Brain microvascular endothelial cell (primary cell): ENCODE measurements at regions not wholly inside any gene's neighbourhood (a gene's known extent, or its start where the extent isn't known, plus 50 kb on each side); places are given as distances from the start of the nearest gene placed in this dataset.

Experiments
- DNase-seq: peaks from one replicate; pipeline ENCODE4 v3.0.0-alpha.2; 2020
- H3K27ac ChIP-seq: fragments of 250-450 bp; sonication (Bioruptor Pico); 2 replicates; pipeline ENCODE4 v1.5.1; 2020; ENCODE audit warnings: mild to moderate bottlenecking, moderate library complexity
- H3K27me3 ChIP-seq: fragments of 250-450 bp; sonication (Bioruptor Pico); replicated peaks from 2 replicates; pipeline ENCODE4 v1.5.1; 2020; ENCODE audit warnings: mild to moderate bottlenecking
- H3K36me3 ChIP-seq: fragments of 250-450 bp; sonication (Bioruptor Pico); replicated peaks from 2 replicates; pipeline ENCODE4 v1.5.1; 2020; ENCODE audit warnings: mild to moderate bottlenecking
- H3K4me3 ChIP-seq: 2 replicates; pipeline ENCODE4 v1.5.1; 2011; ENCODE audit warnings: low read depth, mild to moderate bottlenecking, control low read depth, low read length, moderate library complexity
- in situ Hi-C: cut with HindIII; loops from 2 replicates; pipeline ENCODE4 v1.10.0; 2017; ENCODE audit warnings: low sequenced_read_pairs, low pct_ligation_motif_present
- TF ChIP-seq, protein P1 (sequence below): IDR thresholded peaks from 2 replicates; pipeline ENCODE4 v1.5.1; 2011; ENCODE audit warnings: low read depth, mild to moderate bottlenecking, moderate library complexity, low read length, control low read depth, inconsistent platforms; ENCODE audit errors: missing control alignments

GRCh38 chr3:107975529-107976201 lies 115.2 kb downstream of the CD47 start:
- no peaks in the 10 kb centered on the region for H3K36me3 ChIP-seq
- TF ChIP-seq, protein P1, sequence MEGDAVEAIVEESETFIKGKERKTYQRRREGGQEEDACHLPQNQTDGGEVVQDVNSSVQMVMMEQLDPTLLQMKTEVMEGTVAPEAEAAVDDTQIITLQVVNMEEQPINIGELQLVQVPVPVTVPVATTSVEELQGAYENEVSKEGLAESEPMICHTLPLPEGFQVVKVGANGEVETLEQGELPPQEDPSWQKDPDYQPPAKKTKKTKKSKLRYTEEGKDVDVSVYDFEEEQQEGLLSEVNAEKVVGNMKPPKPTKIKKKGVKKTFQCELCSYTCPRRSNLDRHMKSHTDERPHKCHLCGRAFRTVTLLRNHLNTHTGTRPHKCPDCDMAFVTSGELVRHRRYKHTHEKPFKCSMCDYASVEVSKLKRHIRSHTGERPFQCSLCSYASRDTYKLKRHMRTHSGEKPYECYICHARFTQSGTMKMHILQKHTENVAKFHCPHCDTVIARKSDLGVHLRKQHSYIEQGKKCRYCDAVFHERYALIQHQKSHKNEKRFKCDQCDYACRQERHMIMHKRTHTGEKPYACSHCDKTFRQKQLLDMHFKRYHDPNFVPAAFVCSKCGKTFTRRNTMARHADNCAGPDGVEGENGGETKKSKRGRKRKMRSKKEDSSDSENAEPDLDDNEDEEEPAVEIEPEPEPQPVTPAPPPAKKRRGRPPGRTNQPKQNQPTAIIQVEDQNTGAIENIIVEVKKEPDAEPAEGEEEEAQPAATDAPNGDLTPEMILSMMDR: no peak
- H3K27me3 ChIP-seq: no peaks in the 10 kb centered on the region
- in situ Hi-C loops: no loop called here
- no peak overlapping the region for H3K4me3 ChIP-seq
- no peak for DNase-seq
- no peak overlapping the region for H3K27ac ChIP-seq

- Histone ChIP-seq H3K36me3 (no peaks in the 10 kb centered on the region), H3K4me3 (no peak overlapping the region), H3K27ac (no peak overlapping the region), H3K27me3 (no peaks in the 10 kb centered on the region)
- TF ChIP-seq, protein P1: no peak
- DNase-seq: no peak
- in situ Hi-C loops: no loop called here
Measured at GRCh38 chr3:107973961-107974360, 116.9 kb downstream of the CD47 start.

DNA sequence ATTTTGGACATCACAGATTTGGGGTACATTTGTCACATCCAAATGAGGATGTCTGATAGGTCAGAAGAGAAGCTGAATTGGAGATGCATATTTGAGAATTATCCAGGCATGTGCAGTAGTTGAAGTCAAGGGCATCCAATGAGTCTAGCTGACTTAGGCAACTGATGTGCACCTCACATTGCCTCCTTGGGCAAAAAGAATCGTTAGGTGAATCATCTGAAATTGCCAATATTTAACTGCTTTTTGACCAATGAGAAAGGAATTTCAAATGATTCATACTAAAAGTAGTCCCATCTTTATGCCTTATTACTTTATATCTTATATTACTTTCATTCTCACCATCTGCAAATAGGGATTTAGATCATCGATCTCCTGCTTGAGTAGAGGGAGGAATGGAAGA lies 117.7 kb downstream of the CD47 start:
- H3K27me3 ChIP-seq: no peaks in the 10 kb centered on the region

DNA sequence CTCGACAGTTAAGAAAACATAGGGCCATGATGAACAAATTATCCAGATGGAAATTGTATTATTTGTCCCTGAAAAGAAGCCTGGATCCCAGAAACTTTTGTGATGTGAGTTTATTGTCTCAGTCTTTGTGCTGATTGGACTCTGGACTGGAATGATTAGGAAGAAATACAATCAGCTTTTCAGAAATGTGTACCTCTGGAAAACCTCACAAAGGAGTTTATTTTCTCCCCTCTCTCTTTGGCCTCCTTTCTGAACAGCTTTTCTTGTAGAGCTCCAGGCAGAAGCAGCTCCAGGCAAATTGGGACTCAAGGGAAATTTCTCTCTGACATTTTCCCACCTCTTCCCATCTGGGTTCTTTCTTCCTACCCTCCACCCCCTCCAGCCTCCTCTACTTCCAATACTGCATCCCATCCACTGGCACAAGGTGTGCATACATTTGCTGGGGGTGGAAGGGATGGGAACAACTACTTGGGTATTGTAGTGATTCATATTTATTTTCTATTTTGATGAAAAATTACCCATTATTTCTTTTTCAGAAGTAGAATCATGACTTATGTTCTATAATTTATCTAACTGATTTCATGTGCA lies 119.7 kb downstream of the CD47 start:
- in situ Hi-C loops: no loop called here
- DNase-seq: no peak
- Histone ChIP-seq H3K36me3 (no peaks in the 10 kb centered on the region), H3K27ac (no peak overlapping the region), H3K27me3 (no peaks in the 10 kb centered on the region), H3K4me3 (no peak overlapping the region)
- TF ChIP-seq, protein P1: no peak

More for the DNA sequence above, 117.7 kb downstream of the CD47 start:
- no peak overlapping the region for H3K4me3 ChIP-seq
- DNase-seq: no peak
- H3K36me3 ChIP-seq: no peaks in the 10 kb centered on the region
- no peak overlapping the region for H3K27ac ChIP-seq
- in situ Hi-C loops: no loop called here
- TF ChIP-seq, protein P1: no peak

DNA sequence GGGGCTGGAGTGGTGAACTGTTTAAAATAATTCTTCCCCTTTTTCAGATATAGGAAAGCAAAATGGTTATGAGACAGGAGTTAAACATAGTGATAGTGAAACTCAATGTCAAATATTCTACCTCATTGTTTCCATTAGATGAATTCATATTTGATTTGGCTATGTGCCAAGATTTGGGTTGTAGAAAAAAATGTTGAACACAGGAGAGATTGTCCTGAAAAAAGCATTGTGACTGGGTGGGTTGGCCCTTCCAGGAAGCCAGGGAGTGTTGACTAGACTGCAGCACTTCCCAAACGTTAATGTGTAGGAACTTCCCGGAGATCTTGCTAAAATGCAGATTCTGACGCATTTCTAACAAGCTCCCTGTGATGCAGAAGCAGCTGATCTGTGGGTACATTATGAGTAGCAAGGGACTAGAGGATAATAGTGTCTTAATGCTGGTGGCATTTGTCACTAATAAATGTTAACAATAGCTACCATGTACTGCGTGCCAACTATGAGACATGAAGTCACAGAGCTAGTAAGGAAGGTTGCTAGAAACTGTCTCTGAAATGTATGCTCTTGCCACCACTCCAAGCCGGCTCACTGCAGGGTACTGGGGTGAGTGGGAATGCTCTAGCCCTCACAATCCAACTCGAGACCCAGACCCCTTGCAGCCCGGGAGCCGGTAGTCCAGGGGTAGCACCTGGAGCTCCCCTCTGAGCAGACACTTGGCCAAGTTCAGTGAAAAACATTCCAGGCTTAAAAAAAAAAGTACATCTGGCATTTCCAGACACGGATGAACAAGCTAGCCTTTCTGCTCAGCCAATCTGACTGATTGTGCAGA lies 120.6 kb downstream of the CD47 start:
- H3K4me3 ChIP-seq: no peak overlapping the region
- TF ChIP-seq, protein P1: no peak
- H3K27ac ChIP-seq: no peak overlapping the region
- in situ Hi-C loops: no loop called here
- DNase-seq: peak; percentile 37
- no peaks in the 10 kb centered on the region for H3K27me3 ChIP-seq
- H3K36me3 ChIP-seq: no peaks in the 10 kb centered on the region
